ENCODE measurements at regions not wholly inside any gene's neighbourhood (a gene's known extent, or its start where the extent isn't known, plus 50 kb on each side); places are given as distances from the start of the nearest gene placed in this dataset.

DNA sequence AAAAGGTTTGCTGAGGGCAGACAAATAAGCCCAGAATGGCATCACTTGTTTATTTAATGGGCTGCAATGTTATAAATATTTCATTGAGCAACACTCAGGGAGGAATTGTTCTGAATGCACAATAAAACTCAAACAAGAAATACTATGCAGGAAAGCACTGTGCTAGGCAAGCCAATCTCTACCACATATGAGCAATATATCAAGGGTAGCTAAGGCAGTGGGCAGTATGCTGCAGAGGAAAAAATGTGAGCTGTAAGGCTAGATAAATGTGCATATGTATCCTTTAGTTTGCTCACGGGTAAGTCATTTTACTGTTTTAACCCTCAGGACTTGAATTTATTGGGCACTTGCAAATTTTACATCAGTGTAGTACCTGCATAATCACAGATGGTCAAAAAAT is 349.6 kb downstream of the CDC14C start:
- Histone ChIP-seq H4K20me1 (ENCODE audit: low read depth) (no peaks in the 10 kb centered on the region), H3K79me2 (ENCODE audit: low read depth) (no peaks in the 10 kb centered on the region), H3K4me2 (no peak overlapping the region), H3K4me1 (no peaks in the 10 kb centered on the region), H3K9me3 (ENCODE audit: low read depth) (no peaks in the 10 kb centered on the region), H3F3A (ENCODE audit: low read depth) (no peaks in the 10 kb centered on the region), H3K4me3 (no peak overlapping the region), H3K27me3 (no peaks in the 10 kb centered on the region), H2AFZ (replicated peaks) (no peak overlapping the region), H3K36me3 (no peaks in the 10 kb centered on the region), H3K27ac (no peak overlapping the region), H3K9ac (no peak overlapping the region)
- no peaks in the 10 kb centered on the region for H3K4me1 Mint-ChIP-seq
- H3K4me3 Mint-ChIP-seq, result no peak overlapping the region
- DNase-seq (ENCODE audit: low spot score), result no peak
- no peaks in the 10 kb centered on the region for H3K9me3 Mint-ChIP-seq
- no peaks in the 10 kb centered on the region for H3K27me3 Mint-ChIP-seq (ENCODE audit: insufficient read depth, low read depth)
- TF ChIP-seq EZH2 (IDR thresholded peaks at IDR 0.05) (no peak), EZH2phosphoT487 (IDR thresholded peaks at IDR 0.05) (no peak)
- TF ChIP-seq, protein P1, sequence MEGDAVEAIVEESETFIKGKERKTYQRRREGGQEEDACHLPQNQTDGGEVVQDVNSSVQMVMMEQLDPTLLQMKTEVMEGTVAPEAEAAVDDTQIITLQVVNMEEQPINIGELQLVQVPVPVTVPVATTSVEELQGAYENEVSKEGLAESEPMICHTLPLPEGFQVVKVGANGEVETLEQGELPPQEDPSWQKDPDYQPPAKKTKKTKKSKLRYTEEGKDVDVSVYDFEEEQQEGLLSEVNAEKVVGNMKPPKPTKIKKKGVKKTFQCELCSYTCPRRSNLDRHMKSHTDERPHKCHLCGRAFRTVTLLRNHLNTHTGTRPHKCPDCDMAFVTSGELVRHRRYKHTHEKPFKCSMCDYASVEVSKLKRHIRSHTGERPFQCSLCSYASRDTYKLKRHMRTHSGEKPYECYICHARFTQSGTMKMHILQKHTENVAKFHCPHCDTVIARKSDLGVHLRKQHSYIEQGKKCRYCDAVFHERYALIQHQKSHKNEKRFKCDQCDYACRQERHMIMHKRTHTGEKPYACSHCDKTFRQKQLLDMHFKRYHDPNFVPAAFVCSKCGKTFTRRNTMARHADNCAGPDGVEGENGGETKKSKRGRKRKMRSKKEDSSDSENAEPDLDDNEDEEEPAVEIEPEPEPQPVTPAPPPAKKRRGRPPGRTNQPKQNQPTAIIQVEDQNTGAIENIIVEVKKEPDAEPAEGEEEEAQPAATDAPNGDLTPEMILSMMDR (IDR thresholded peaks at IDR 0.05), result no peak
- H3K27ac Mint-ChIP-seq, result no peak overlapping the region
- no peaks in the 10 kb centered on the region for H3K36me3 Mint-ChIP-seq

DNA sequence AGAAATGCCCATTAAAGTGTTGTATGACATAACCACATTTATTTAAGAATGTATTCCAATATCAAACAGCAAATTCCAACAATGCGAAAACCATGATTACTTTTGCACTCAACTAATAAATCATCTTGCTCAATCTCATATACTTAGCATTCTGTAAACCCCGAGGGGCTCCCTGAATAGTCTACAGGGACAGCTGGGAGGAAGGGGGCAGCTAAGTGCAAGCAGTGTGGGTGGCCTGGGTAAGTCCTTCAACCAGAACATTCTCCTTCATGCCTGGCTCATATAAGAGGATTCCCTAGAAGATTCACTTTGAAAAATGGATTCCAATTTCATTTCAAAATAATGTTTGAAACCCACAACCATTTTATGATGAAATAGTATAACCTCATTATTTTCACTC is 355.5 kb downstream of the CDC14C start:
- Mint-ChIP-seq H3K27me3 (ENCODE audit: insufficient read depth, low read depth) (no peaks in the 10 kb centered on the region), H3K4me3 (no peak overlapping the region), H3K9me3 (no peaks in the 10 kb centered on the region), H3K36me3 (no peaks in the 10 kb centered on the region), H3K4me1 (peaks cover 3% of the 10 kb centered on the region), H3K27ac (no peak overlapping the region)
- Histone ChIP-seq H3K27me3 (no peaks in the 10 kb centered on the region), H3K4me3 (no peak overlapping the region), H4K20me1 (ENCODE audit: low read depth) (no peaks in the 10 kb centered on the region), H3K4me1 (peaks cover 4% of the 10 kb centered on the region), H3K36me3 (no peaks in the 10 kb centered on the region), H3F3A (ENCODE audit: low read depth) (no peaks in the 10 kb centered on the region), H3K79me2 (ENCODE audit: low read depth) (no peaks in the 10 kb centered on the region), H3K9me3 (ENCODE audit: low read depth) (no peaks in the 10 kb centered on the region), H2AFZ (replicated peaks) (no peak overlapping the region), H3K27ac (no peak overlapping the region), H3K9ac (no peak overlapping the region), H3K4me2 (no peak overlapping the region)
- TF ChIP-seq EZH2phosphoT487 (IDR thresholded peaks at IDR 0.05), result no peak
- no peak for TF ChIP-seq EZH2 (IDR thresholded peaks at IDR 0.05)
- TF ChIP-seq, protein P1 (IDR thresholded peaks at IDR 0.05), result no peak
- DNase-seq (ENCODE audit: low spot score), result no peak

DNA sequence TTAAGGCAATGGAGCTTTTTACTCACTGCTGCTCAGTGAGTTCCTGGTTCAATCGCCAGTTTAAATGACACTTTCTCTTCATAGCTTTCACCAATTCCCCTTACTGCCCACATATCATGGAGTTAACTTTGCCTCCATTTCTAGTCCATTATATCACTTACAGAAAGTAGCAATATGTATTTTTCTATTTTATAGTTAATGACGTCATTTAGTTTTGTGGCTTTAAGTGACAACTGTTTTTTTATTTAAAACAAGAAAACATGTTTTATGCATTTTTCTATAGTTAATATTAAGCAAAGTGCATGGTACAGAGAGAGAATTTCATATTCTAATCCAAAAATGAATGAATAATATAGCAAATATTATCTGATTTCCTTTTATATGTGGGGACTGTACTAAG is 363.3 kb downstream of the CDC14C start:
- Histone ChIP-seq H3K4me1 (no peaks in the 10 kb centered on the region), H3F3A (ENCODE audit: low read depth) (no peaks in the 10 kb centered on the region), H3K9me3 (ENCODE audit: low read depth) (no peaks in the 10 kb centered on the region), H3K36me3 (no peaks in the 10 kb centered on the region), H4K20me1 (ENCODE audit: low read depth) (no peaks in the 10 kb centered on the region), H2AFZ (replicated peaks) (no peak overlapping the region), H3K27ac (no peak overlapping the region), H3K4me3 (no peak overlapping the region), H3K79me2 (ENCODE audit: low read depth) (no peaks in the 10 kb centered on the region), H3K9ac (no peak overlapping the region), H3K4me2 (no peak overlapping the region), H3K27me3 (no peaks in the 10 kb centered on the region)
- Mint-ChIP-seq H3K4me1 (no peaks in the 10 kb centered on the region), H3K4me3 (no peak overlapping the region), H3K36me3 (no peaks in the 10 kb centered on the region), H3K9me3 (no peaks in the 10 kb centered on the region), H3K27ac (no peak overlapping the region), H3K27me3 (ENCODE audit: insufficient read depth, low read depth) (no peaks in the 10 kb centered on the region)
- TF ChIP-seq EZH2phosphoT487 (IDR thresholded peaks at IDR 0.05), result no peak
- TF ChIP-seq, protein P1 (IDR thresholded peaks at IDR 0.05), result no peak
- no peak for TF ChIP-seq EZH2 (IDR thresholded peaks at IDR 0.05)
- no peak for DNase-seq (ENCODE audit: low spot score)

DNA sequence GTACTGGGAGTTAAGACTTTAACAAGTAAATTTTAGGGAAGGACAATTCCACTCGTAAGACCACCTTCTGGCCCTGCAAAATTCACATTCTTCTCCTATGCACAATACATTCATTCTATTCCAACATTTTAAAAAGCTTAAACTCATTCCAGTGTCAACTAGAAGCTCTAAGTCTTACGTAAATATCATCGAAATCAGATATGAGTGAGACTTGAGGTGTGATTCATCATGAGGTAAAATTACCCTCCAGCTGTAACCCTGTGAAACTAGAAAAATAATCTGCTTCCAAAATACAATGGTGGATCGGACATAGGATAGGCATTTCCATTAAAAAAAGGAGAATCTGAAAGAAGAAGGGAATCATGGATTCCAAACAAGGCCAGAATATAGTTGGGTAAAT is 370.3 kb downstream of the CDC14C start:
- no peaks in the 10 kb centered on the region for H3F3A ChIP-seq (ENCODE audit: low read depth)
- no peaks in the 10 kb centered on the region for H3K4me1 ChIP-seq
- H3K36me3 ChIP-seq, result no peaks in the 10 kb centered on the region
- no peak for DNase-seq (ENCODE audit: low spot score)
- H3K9ac ChIP-seq, result no peak overlapping the region
- no peaks in the 10 kb centered on the region for H3K27me3 ChIP-seq
- TF ChIP-seq, protein P1 (IDR thresholded peaks at IDR 0.05), result no peak
- TF ChIP-seq EZH2phosphoT487 (IDR thresholded peaks at IDR 0.05) (no peak), EZH2 (IDR thresholded peaks at IDR 0.05) (no peak)
- H3K4me2 ChIP-seq, result no peak overlapping the region
- Mint-ChIP-seq H3K9me3 (no peaks in the 10 kb centered on the region), H3K36me3 (no peaks in the 10 kb centered on the region), H3K4me3 (no peak overlapping the region), H3K27me3 (ENCODE audit: insufficient read depth, low read depth) (peaks cover 2% of the 10 kb centered on the region), H3K4me1 (no peaks in the 10 kb centered on the region), H3K27ac (no peak overlapping the region)
- no peaks in the 10 kb centered on the region for H3K9me3 ChIP-seq (ENCODE audit: low read depth)
- no peak overlapping the region for H3K27ac ChIP-seq
- H3K79me2 ChIP-seq (ENCODE audit: low read depth), result no peaks in the 10 kb centered on the region
- no peak overlapping the region for H3K4me3 ChIP-seq
- no peaks in the 10 kb centered on the region for H4K20me1 ChIP-seq (ENCODE audit: low read depth)
- no peak overlapping the region for H2AFZ ChIP-seq (replicated peaks)
